ENCODE measurements at regions not wholly inside any gene's neighbourhood (a gene's known extent, or its start where the extent isn't known, plus 50 kb on each side); places are given as distances from the start of the nearest gene placed in this dataset.

GRCh38 chr14:59060841-59061240 is 127.6 kb upstream of the DAAM1 start:
- no peak for DNase-seq (ENCODE audit: low read depth)
- no peak for TF ChIP-seq CTCF (conservative IDR thresholded peaks at IDR 0.05; ENCODE audit: low read length)
- no peak overlapping the region for H3K4me3 ChIP-seq (ENCODE audit: low read length)

- H3K4me3 ChIP-seq (ENCODE audit: low read length): no peak overlapping the region
- no peak for TF ChIP-seq CTCF (conservative IDR thresholded peaks at IDR 0.05; ENCODE audit: low read length)
- DNase-seq (ENCODE audit: low read depth): no peak
Measured at GRCh38 chr14:59061292-59061691, 127.2 kb upstream of the DAAM1 start.

DNA sequence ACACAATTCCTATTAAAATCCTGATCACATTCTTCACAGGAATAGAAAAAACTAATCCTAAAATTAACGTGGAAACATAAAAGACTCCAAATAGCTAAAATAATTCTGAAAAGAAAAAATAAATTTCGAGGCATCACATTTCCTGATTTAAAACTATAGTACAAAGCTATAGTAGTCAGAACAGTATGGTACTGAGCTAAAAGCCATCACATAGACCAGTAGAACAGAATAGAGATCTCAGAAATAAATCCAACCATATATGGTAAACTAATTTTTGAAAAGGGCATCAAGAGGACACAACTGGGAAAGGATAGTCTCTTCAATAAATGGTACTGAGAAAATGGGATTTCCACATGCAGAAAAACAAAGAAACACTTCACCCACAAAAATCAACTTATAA is 125.2 kb upstream of the DAAM1 start:
- no peak for DNase-seq (ENCODE audit: low read depth)
- H3K4me3 ChIP-seq (ENCODE audit: low read length): no peak overlapping the region
- TF ChIP-seq CTCF (conservative IDR thresholded peaks at IDR 0.05; ENCODE audit: low read length): no peak

GRCh38 chr14:59067127-59067894 is 121.2 kb upstream of the DAAM1 start:
- no peak for TF ChIP-seq CTCF (conservative IDR thresholded peaks at IDR 0.05; ENCODE audit: low read length)
- DNase-seq (ENCODE audit: low read depth): no peak
- H3K4me3 ChIP-seq (ENCODE audit: low read length): no peak overlapping the region

- no peak for DNase-seq (ENCODE audit: low read depth)
- no peak overlapping the region for H3K4me3 ChIP-seq (ENCODE audit: low read length)
- no peak for TF ChIP-seq CTCF (conservative IDR thresholded peaks at IDR 0.05; ENCODE audit: low read length)
Measured at GRCh38 chr14:59069163-59069854, 119.2 kb upstream of the DAAM1 start.

DNA sequence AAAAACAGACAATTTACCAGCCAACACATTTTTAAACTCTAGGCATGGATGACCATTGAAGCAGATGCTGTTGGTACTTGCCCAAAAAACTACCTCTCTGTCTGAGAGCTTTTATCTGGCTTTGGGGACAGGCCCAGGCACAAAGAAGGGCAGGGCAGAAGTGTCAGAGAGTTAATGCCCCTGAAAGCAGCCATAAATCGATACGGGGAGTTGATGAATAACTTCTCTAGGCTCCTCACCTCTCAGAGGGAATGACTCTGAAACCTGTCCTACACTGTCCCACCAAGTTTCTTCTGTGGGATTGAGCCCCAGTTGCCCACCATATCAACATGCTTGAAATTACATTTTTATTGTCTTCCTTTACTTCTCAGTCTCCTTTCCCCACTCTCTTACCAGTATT is 113.0 kb upstream of the DAAM1 start:
- no peak for TF ChIP-seq CTCF (conservative IDR thresholded peaks at IDR 0.05; ENCODE audit: low read length)
- no peak for DNase-seq (ENCODE audit: low read depth)

GRCh38 chr14:59081720-59082119 is 106.7 kb upstream of the DAAM1 start:
- no peak overlapping the region for H3K4me3 ChIP-seq (ENCODE audit: low read length)
- no peak for DNase-seq (ENCODE audit: low read depth)
- TF ChIP-seq CTCF (conservative IDR thresholded peaks at IDR 0.05; ENCODE audit: low read length): no peak

More for the DNA sequence above, 113.0 kb upstream of the DAAM1 start:
- H3K4me3 ChIP-seq (ENCODE audit: low read length): no peak overlapping the region

Measured in AG10803 (cell line).